Neural cell (in vitro differentiated cells): ENCODE measurements at regions not wholly inside any gene's neighbourhood (a gene's known extent, or its start where the extent isn't known, plus 50 kb on each side); places are given as distances from the start of the nearest gene placed in this dataset.

Source experiments
- EP300 ChIP-seq: fragments of 450-650 bp; conservative IDR thresholded peaks from 2 replicates; pipeline ENCODE4 v1.6.1; 2014; ENCODE audit warnings: antibody characterized with exemption, mild to moderate bottlenecking, moderate library complexity; ENCODE audit not compliant: poor library complexity, severe bottlenecking
- EZH2 ChIP-seq: fragments of 200-600, 300-800 bp; shearing (Covaris generic), sonication (generic); IDR thresholded peaks from 2 replicates; pipeline ENCODE4 v1.6.1; 2014; ENCODE audit warnings: antibody characterized with exemption, low read length, borderline replicate concordance, mild to moderate bottlenecking; ENCODE audit not compliant: insufficient read depth, poor library complexity, severe bottlenecking
- TAF1 ChIP-seq: IDR thresholded peaks from 2 replicates; pipeline ENCODE4 v1.6.1; 2012; ENCODE audit warnings: low read depth

GRCh38 chr11:109071262-109071661 is 350.7 kb upstream of the C11orf87 start:
- TF ChIP-seq TAF1, result no peak
- TF ChIP-seq EZH2, result no peak
- no peak for TF ChIP-seq EP300
